H9 (cell line): ENCODE measurements at regions not wholly inside any gene's neighbourhood (a gene's known extent, or its start where the extent isn't known, plus 50 kb on each side); places are given as distances from the start of the nearest gene placed in this dataset.

ENCODE experiments used
- DNase-seq: peaks from one replicate; pipeline ENCODE4 v3.0.0-alpha.2; 2017
- H2AFZ ChIP-seq: one replicate; pipeline ENCODE4 v1.6.1; 2013; ENCODE audit warnings: mild to moderate bottlenecking, low read length, control low read depth, moderate library complexity
- H2AK5ac ChIP-seq: 2 replicates; pipeline ENCODE4 v1.6.1; 2013; ENCODE audit warnings: low read length, control low read depth, mixed read lengths; ENCODE audit not compliant: insufficient read length
- H2BK120ac ChIP-seq: one replicate; pipeline ENCODE4 v1.6.1; 2013; ENCODE audit warnings: low read depth, mild to moderate bottlenecking, low read length, control low read depth, inconsistent platforms; ENCODE audit not compliant: poor library complexity, severe bottlenecking
- H2BK12ac ChIP-seq: 2 replicates; pipeline ENCODE4 v1.6.1; 2013; ENCODE audit warnings: low read length, control low read depth, mixed read lengths, low read depth; ENCODE audit not compliant: insufficient read length
- H2BK15ac ChIP-seq: 2 replicates; pipeline ENCODE4 v1.6.1; 2013; ENCODE audit warnings: low read depth, low read length, control low read depth
- H2BK20ac ChIP-seq: one replicate; pipeline ENCODE4 v1.6.1; 2013; ENCODE audit warnings: low read depth, mild to moderate bottlenecking, low read length, control low read depth, inconsistent platforms; ENCODE audit not compliant: poor library complexity, severe bottlenecking
- H2BK5ac ChIP-seq: 2 replicates; pipeline ENCODE4 v1.6.1; 2013; ENCODE audit warnings: low read length, control low read depth, mixed read lengths; ENCODE audit not compliant: insufficient read length
- H3K14ac ChIP-seq: 2 replicates; pipeline ENCODE4 v1.6.1; 2013; ENCODE audit warnings: low read length, control low read depth; ENCODE audit not compliant: insufficient read depth
- H3K18ac ChIP-seq: 2 replicates; pipeline ENCODE4 v1.6.1; 2013; ENCODE audit warnings: low read depth, mild to moderate bottlenecking, mixed read lengths, low read length, control low read depth; ENCODE audit not compliant: insufficient read length
- H3K23ac ChIP-seq: 2 replicates; pipeline ENCODE4 v1.6.1; 2013; ENCODE audit warnings: low read length, control low read depth, mixed read lengths, low read depth; ENCODE audit not compliant: insufficient read length
- H3K23me2 ChIP-seq: 2 replicates; pipeline ENCODE4 v1.6.1; 2013; ENCODE audit warnings: low read depth, mild to moderate bottlenecking, mixed read lengths, low read length, control low read depth; ENCODE audit not compliant: insufficient read length, poor library complexity, severe bottlenecking
- H3K27ac ChIP-seq: 2 replicates; pipeline ENCODE4 v1.5.1; 2013; ENCODE audit warnings: low read length, control low read depth, mixed read lengths, low read depth; ENCODE audit not compliant: insufficient read length
- H3K27me3 ChIP-seq: 2 replicates; pipeline ENCODE4 v1.6.1; 2013; ENCODE audit warnings: low read length, control low read depth, inconsistent platforms; ENCODE audit not compliant: insufficient read depth
- H3K4ac ChIP-seq: 2 replicates; pipeline ENCODE4 v1.6.1; 2013; ENCODE audit warnings: low read depth, mild to moderate bottlenecking, control low read depth, inconsistent platforms, low read length, moderate library complexity
- H3K4me1 ChIP-seq: 2 replicates; pipeline ENCODE4 v1.6.1; 2013; ENCODE audit warnings: low read length, control low read depth, inconsistent platforms; ENCODE audit not compliant: insufficient read depth
- H3K4me2 ChIP-seq: 2 replicates; pipeline ENCODE4 v1.6.1; 2013; ENCODE audit warnings: low read length, control low read depth, mixed read lengths; ENCODE audit not compliant: insufficient read length, insufficient read depth
- H3K56ac ChIP-seq: 2 replicates; pipeline ENCODE4 v1.6.1; 2013; ENCODE audit warnings: low read depth, mild to moderate bottlenecking, mixed read lengths, low read length, control low read depth; ENCODE audit not compliant: insufficient read length
- H3K79me1 ChIP-seq: 2 replicates; pipeline ENCODE4 v1.6.1; 2013; ENCODE audit warnings: low read depth, mild to moderate bottlenecking, moderate library complexity, low read length, control low read depth, inconsistent platforms; ENCODE audit not compliant: insufficient read depth, poor library complexity, severe bottlenecking
- H3K79me2 ChIP-seq: 2 replicates; pipeline ENCODE4 v1.6.1; 2013; ENCODE audit warnings: low read length, control low read depth, inconsistent platforms; ENCODE audit not compliant: insufficient read depth
- H3K9ac ChIP-seq: 2 replicates; pipeline ENCODE4 v1.6.1; 2013; ENCODE audit warnings: low read length, control low read depth, mixed read lengths; ENCODE audit not compliant: insufficient read length; ENCODE audit errors: extremely low read depth
- H3K9me3 ChIP-seq: one replicate; pipeline ENCODE4 v1.6.1; 2013; ENCODE audit warnings: low read depth, low read length, inconsistent platforms; ENCODE audit not compliant: control insufficient read depth
- H3T11ph ChIP-seq: one replicate; pipeline ENCODE4 v1.6.1; 2013; ENCODE audit warnings: mild to moderate bottlenecking, low read length, control low read depth, inconsistent platforms
- H4K20me1 ChIP-seq: one replicate; pipeline ENCODE4 v1.6.1; 2013; ENCODE audit not compliant: control insufficient read depth, insufficient read length, insufficient read depth
- H4K5ac ChIP-seq: 2 replicates; pipeline ENCODE4 v1.6.1; 2013; ENCODE audit warnings: low read depth, mild to moderate bottlenecking, mixed read lengths, low read length, control low read depth; ENCODE audit not compliant: insufficient read length
- H4K8ac ChIP-seq: replicated peaks from 2 replicates; pipeline ENCODE4 v1.6.1; 2013; ENCODE audit warnings: low read length, control low read depth, mixed read lengths, low read depth; ENCODE audit not compliant: insufficient read length
- H4K91ac ChIP-seq: 2 replicates; pipeline ENCODE4 v1.6.1; 2013; ENCODE audit warnings: low read depth, mild to moderate bottlenecking, moderate library complexity, mixed read lengths, low read length, control low read depth; ENCODE audit not compliant: insufficient read length
- H3K27ac Mint-ChIP-seq, 3 experiments: 2 replicates in 2 of 3; 3 replicates in 1 of 3; pipeline ENCODE4 v1.8.0; 2020 to 2021; ENCODE audit warnings: mixed read lengths in 3 of 3, mild to moderate bottlenecking in 1 of 3, moderate library complexity in 1 of 3
- H3K27me3 Mint-ChIP-seq: 2 replicates; pipeline ENCODE4 v1.8.0; 2021; ENCODE audit warnings: low read depth, mild to moderate bottlenecking, moderate library complexity, mixed read lengths
- H3K36me3 Mint-ChIP-seq, 3 experiments: 2 replicates in 2 of 3; 3 replicates in 1 of 3; pipeline ENCODE4 v1.8.0; 2020 to 2021; ENCODE audit warnings: low read depth in 3 of 3, mixed read lengths in 3 of 3; ENCODE audit not compliant: insufficient read depth in 1 of 3
- H3K4me1 Mint-ChIP-seq, 2 experiments: 2 replicates each; pipeline ENCODE4 v1.8.0; 2020; ENCODE audit warnings: mixed read lengths in 2 of 2
- H3K4me3 Mint-ChIP-seq, 2 experiments: 2 replicates in 1 of 2; 3 replicates in 1 of 2; pipeline ENCODE4 v1.8.0; 2020 to 2021; ENCODE audit warnings: mild to moderate bottlenecking in 2 of 2, mixed read lengths in 2 of 2, moderate library complexity in 1 of 2
- H3K9me3 Mint-ChIP-seq, 2 experiments: 2 replicates in 1 of 2; 3 replicates in 1 of 2; pipeline ENCODE4 v1.8.0; 2020; ENCODE audit warnings: mild to moderate bottlenecking in 2 of 2, mixed read lengths in 2 of 2, moderate library complexity in 1 of 2
- WGBS: extraction: QIAGEN DNeasy Blood & Tissue Kit; methylation state at CpG from one replicate; pipeline ENCODE4 v1.1.7; 2013; ENCODE audit warnings: missing lambda C conversion rate, low lambda C conversion rate, mixed read lengths; ENCODE audit not compliant: insufficient read length; ENCODE audit errors: extremely low coverage; 5-methylcytosine and 5-hydroxymethylcytosine counted together
- TF ChIP-seq, protein P1 (sequence below): fragments of 200-600 bp; sonication (generic); conservative IDR thresholded peaks from 3 replicates; pipeline ENCODE4 v1.8.0; 2021; ENCODE audit warnings: antibody characterized with exemption, mild to moderate bottlenecking

DNA sequence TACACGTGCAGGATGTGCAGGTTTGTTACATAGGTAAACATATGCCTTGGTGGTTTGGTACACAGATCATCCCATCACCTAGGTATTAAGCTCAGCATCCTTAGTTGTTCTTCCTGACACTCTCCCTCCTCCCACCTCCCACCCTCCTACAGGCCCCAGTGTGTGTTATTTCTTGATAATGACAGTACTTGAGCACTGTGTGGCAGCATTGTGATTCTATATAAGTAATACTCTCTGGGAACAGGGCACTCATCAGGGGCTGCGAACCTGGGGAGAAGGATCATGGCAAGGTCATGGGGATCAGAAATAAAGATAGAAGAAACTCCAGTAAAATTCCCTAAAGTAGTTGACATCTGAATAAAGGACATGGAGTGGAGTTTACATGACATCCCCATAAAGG is 1256.2 kb upstream of the CRIM1 start:
- no peak overlapping the region for H3K56ac ChIP-seq
- no peak for DNase-seq
- H4K20me1 ChIP-seq, result no peaks in the 10 kb centered on the region
- no peak overlapping the region for H3K23ac ChIP-seq
- no peaks in the 10 kb centered on the region for H3K4me1 ChIP-seq
- no peak overlapping the region for H4K8ac ChIP-seq
- H2AK5ac ChIP-seq, result no peak overlapping the region
- H3K27ac Mint-ChIP-seq, result no peak overlapping the region
- no peaks in the 10 kb centered on the region for H3K79me1 ChIP-seq
- H2AFZ ChIP-seq, result no peak overlapping the region
- no CpG with 5 or more reads among the region's 2 CpGs for WGBS
- H3K36me3 Mint-ChIP-seq, result no peaks in the 10 kb centered on the region
- H2BK5ac ChIP-seq, result no peak overlapping the region
- no peak overlapping the region for H2BK20ac ChIP-seq
- H3K14ac ChIP-seq, result no peak overlapping the region
- no peak overlapping the region for H2BK120ac ChIP-seq
- no peak overlapping the region for H3K27ac ChIP-seq
- H3K9ac ChIP-seq, result no peak overlapping the region
- H4K91ac ChIP-seq, result no peak overlapping the region
- H3K79me2 ChIP-seq, result no peaks in the 10 kb centered on the region
- TF ChIP-seq, protein P1, sequence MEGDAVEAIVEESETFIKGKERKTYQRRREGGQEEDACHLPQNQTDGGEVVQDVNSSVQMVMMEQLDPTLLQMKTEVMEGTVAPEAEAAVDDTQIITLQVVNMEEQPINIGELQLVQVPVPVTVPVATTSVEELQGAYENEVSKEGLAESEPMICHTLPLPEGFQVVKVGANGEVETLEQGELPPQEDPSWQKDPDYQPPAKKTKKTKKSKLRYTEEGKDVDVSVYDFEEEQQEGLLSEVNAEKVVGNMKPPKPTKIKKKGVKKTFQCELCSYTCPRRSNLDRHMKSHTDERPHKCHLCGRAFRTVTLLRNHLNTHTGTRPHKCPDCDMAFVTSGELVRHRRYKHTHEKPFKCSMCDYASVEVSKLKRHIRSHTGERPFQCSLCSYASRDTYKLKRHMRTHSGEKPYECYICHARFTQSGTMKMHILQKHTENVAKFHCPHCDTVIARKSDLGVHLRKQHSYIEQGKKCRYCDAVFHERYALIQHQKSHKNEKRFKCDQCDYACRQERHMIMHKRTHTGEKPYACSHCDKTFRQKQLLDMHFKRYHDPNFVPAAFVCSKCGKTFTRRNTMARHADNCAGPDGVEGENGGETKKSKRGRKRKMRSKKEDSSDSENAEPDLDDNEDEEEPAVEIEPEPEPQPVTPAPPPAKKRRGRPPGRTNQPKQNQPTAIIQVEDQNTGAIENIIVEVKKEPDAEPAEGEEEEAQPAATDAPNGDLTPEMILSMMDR, result peak; percentile 23; the same call in 2 of the 3 replicates
- H2BK12ac ChIP-seq, result no peak overlapping the region
- H3T11ph ChIP-seq, result no peak overlapping the region
- H3K27me3 ChIP-seq, result no peaks in the 10 kb centered on the region
- peaks cover 0 to 3% of the 10 kb centered on the region in 2 experiments; a peak in 1 of 5 replicates for H3K9me3 Mint-ChIP-seq
- no peaks in the 10 kb centered on the region for H3K27me3 Mint-ChIP-seq
- no peaks in the 10 kb centered on the region for H3K23me2 ChIP-seq
- no peak overlapping the region for H3K18ac ChIP-seq
- no peak overlapping the region for H3K4ac ChIP-seq
- H3K4me2 ChIP-seq, result no peak overlapping the region
- no peak overlapping the region for H2BK15ac ChIP-seq
- H3K4me3 Mint-ChIP-seq, result no peak overlapping the region
- H3K9me3 ChIP-seq, result no peaks in the 10 kb centered on the region
- peaks cover 2% of the 10 kb centered on the region in 2 experiments; a peak in 1 of 4 replicates for H3K4me1 Mint-ChIP-seq
- H4K5ac ChIP-seq, result no peak overlapping the region
